Stomach (tissue), 4 donors: ENCODE measurements at regions not wholly inside any gene's neighbourhood (a gene's known extent, or its start where the extent isn't known, plus 50 kb on each side); places are given as distances from the start of the nearest gene placed in this dataset.

Source experiments
- EP300 ChIP-seq: sonication (generic); formaldehyde crosslinking; IDR thresholded peaks from one replicate; pipeline ENCODE4 v1.6.1; 2017; ENCODE audit warnings: antibody characterized with exemption
- POLR2A ChIP-seq, 4 donors: fragments of 450-650 bp; IDR thresholded peaks; one replicate each; pipeline ENCODE4 v1.6.1; 2016; ENCODE audit warnings: antibody characterized with exemption in 4 of 4, control low read depth in 2 of 4, mild to moderate bottlenecking in 1 of 4, moderate library complexity in 1 of 4
- POLR2AphosphoS5 ChIP-seq, 3 donors: sonication (generic); formaldehyde crosslinking; IDR thresholded peaks; one replicate each; pipeline ENCODE4 v1.6.1; 2016; ENCODE audit warnings: antibody characterized with exemption in 3 of 3
- TF ChIP-seq, protein P1 (sequence below), 7 experiments: fragments of 450-650 bp in 4 of 7; fragments of 200-600 bp in 3 of 7; sonication (generic) in 3 of 7; IDR thresholded peaks; one replicate each; pipeline ENCODE4 v1.5.1; 2016 to 2019; ENCODE audit warnings: antibody characterized with exemption in 7 of 7, control low read depth in 2 of 7, mild to moderate bottlenecking in 1 of 7

DNA sequence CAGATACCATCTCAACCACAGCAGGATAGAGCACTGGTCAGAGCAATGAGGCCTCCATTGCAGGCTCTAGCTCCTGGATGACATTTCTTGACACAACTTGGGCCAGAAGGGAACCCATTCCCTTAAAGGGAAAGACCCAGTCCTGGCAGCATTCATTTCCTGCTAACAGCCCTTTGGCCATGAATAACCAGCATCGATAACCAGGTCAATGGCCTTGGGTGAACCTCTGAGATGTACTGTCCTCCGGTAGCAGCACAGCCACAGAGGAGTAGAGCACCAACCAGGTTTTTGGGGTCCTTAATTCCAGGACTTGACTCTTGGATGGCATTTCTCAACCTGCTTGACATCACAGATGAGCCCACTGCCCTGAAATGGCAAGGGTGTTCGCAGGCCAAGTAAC lies 71.2 kb upstream of the FKBP1C start:
- TF ChIP-seq, protein P1, sequence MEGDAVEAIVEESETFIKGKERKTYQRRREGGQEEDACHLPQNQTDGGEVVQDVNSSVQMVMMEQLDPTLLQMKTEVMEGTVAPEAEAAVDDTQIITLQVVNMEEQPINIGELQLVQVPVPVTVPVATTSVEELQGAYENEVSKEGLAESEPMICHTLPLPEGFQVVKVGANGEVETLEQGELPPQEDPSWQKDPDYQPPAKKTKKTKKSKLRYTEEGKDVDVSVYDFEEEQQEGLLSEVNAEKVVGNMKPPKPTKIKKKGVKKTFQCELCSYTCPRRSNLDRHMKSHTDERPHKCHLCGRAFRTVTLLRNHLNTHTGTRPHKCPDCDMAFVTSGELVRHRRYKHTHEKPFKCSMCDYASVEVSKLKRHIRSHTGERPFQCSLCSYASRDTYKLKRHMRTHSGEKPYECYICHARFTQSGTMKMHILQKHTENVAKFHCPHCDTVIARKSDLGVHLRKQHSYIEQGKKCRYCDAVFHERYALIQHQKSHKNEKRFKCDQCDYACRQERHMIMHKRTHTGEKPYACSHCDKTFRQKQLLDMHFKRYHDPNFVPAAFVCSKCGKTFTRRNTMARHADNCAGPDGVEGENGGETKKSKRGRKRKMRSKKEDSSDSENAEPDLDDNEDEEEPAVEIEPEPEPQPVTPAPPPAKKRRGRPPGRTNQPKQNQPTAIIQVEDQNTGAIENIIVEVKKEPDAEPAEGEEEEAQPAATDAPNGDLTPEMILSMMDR (IDR thresholded peaks at IDR 0.05) = no peak
- TF ChIP-seq POLR2AphosphoS5 (IDR thresholded peaks at IDR 0.05) (no peak), EP300 (no peak), POLR2A (IDR thresholded peaks at IDR 0.05) (no peak)
